Fibroblast of peridontal ligament (primary cell): ENCODE measurements at regions not wholly inside any gene's neighbourhood (a gene's known extent, or its start where the extent isn't known, plus 50 kb on each side); places are given as distances from the start of the nearest gene placed in this dataset.
A peak's percentile ranks its signal among the peaks of the same experiment; 100 is the strongest.
"Not testable (repeated sequence)": the region's sequence is repeated elsewhere in the genome, so short reads cannot be mapped to it uniquely, and the experiment has no call there.

ENCODE experiments used
- DNase-seq: peaks from one replicate; pipeline ENCODE4 v3.0.0-alpha.2; 2010; ENCODE audit errors: extremely low read depth

DNA sequence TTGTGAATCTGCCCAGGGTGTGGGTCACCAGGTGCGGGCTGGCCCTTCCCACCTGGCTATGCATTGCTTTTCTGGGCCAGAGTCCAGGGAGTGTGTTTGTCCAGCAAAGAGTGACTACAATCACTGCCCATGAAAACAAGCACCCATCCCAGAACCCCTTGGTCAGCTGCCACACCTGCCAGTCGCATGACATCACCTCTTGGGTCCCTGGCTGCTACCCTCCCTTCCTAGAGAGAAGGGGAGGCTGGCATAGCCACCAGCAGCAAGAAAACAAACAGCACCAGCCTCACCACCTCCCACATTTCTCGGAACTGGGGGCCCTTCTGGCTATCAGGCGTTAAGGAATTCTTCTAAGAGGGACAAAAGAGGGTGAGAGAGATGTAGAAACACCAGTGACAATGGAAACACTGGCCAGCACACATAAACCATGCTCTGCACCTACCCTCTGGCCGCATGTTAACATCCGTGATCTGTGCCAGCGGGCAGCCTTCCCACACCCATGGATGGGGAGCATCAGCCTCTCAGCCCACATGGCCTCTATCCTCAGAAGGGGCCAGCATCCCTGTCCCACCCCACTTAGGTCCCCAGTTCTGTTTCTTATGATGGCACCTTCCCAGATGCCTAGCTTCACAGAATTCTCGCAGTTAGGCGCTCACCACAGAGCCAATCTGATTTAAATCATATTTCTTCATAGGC is 109.7 kb upstream of the GLI2 start:
- no peak for DNase-seq

DNA sequence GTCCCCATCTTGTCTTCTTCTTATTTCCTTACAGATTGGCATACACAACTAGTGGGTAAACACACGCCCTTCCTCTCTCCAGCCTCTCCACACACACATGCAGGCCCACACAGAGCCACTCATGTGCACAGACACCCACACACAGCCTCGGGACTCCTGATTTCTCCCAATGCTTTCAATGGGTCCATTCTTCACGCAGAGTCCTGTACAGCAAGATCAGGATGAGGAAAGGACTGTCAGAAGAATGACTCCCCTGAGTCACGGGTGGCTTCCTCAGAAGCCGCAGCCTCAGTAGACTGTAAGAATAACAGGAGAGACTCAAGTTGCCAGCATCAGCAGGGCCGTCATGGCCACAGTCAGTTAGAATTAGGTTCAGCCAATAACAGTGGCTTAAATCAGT is 109.1 kb upstream of the GLI2 start:
- DNase-seq = no peak

DNA sequence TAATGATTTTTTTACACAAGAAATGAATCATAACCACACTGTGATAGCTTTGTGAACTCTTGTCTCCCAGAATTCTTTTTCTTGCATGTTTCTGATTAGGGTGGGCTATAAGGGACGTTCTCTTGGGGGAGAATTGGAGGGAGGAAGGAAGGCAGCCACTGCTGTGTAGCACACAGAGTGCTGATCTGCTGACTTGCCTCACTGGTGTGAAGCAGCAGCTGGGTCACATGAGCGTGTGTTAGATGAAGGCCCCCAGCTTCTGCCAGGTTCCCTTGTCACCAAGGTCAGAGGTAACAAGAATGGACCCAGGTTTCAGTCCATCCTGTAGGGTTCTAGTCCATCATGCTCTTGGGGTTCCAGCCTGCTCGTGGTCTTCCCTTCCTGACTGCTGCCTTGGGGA is 107.4 kb upstream of the GLI2 start:
- DNase-seq = no peak

DNA sequence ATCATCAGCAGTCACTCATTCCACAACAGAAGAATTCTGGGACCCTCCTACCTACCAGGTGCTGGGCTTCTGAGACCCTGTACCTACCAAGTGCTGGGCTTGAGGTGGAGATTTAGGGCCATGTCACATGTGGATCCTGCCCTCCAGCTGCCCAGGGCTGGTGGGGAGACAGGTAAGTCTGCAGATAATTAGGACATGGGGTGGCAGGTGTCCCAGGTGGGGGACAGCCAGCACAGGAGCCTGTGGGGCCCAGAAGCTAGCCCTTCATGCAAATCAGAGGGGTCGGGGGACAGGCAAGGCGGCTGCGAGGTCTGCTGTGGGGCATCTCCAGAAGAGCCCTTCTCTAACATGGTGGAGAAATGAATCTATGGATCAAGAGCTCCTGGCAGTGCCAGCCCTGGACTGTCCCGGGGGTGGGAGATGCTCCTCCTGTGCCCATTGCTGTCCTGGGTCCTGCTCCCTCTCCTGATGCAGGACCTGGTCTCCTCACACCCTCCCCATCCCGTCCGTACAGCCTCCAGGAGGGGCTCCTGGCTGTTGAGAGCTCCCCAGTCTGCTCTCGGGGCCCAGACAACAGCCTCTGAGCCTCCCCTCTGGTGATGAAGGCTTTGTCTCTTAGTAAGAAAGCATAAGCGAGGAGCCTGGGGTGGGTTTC is 106.3 kb upstream of the GLI2 start:
- DNase-seq = no peak

DNA sequence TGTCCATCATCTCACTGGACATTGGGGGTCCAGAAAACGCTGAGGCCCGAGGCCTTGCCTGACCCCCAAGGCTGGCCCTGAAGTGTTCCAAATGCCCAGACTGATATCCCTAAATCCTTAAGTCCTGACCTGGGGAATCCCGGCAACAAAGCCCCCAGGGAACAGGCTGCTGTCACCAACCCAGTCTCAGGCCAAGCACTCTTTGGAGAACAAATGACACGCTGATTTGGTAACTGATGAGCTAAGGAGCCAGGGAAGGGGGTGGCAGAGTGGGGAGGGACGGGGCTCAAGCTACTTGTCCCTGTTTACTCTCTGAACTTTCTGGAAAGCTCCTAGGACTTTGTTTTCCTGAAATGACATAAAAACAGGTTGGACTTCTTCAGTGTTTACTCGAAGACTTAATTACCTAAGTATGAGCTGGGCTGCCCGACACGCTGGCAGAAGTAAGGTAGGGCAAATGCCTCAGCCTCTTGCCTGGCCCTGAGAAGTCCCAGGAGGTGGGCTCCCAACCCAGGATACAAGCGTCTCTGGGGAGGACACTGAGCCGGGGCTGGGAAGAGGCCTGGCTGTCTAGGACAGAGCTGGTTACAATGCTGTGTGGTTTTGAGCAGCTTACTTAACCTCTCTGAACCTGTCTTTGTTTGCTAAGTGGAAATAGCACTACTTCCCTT is 105.5 kb upstream of the GLI2 start:
- DNase-seq = no peak

DNA sequence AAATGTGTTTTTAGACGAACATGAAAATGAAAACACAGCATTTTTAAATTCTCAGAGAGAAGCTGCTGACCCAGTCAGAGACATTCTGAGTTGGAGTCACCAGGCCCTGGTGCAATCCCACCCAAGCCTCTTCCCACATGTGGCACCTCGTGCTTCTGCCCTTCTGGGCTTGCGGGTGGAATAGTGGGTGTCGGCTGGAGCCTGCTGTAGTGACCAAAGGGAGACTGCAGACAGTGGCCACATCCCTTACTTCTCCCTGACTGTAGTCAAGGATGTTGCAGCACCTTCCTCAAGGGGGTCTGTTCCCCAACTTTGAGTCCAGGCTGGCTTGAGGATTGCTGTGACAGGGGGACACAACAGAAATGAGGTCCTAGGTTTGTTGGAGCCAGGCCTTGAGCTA is 104.4 kb upstream of the GLI2 start:
- no peak for DNase-seq

DNA sequence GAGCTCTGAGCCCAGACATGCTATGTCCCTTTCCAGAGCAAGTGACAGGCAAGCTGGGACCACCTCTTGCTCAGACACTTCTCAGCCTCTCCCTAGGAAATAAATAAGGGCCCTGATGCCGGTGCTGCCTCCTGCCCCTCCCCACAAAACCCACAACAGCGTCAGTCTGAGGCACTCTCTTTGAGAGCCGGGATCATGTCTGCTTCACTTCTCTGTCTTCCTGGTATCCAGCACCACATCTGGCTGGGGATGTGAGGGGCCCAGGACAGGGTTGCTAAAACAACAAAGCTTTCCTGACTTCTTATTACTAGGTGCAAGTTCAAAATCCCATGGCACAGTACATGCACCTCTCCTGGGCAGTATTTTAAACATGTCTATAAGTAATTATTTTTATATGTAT is 103.9 kb upstream of the GLI2 start:
- no peak for DNase-seq

DNA sequence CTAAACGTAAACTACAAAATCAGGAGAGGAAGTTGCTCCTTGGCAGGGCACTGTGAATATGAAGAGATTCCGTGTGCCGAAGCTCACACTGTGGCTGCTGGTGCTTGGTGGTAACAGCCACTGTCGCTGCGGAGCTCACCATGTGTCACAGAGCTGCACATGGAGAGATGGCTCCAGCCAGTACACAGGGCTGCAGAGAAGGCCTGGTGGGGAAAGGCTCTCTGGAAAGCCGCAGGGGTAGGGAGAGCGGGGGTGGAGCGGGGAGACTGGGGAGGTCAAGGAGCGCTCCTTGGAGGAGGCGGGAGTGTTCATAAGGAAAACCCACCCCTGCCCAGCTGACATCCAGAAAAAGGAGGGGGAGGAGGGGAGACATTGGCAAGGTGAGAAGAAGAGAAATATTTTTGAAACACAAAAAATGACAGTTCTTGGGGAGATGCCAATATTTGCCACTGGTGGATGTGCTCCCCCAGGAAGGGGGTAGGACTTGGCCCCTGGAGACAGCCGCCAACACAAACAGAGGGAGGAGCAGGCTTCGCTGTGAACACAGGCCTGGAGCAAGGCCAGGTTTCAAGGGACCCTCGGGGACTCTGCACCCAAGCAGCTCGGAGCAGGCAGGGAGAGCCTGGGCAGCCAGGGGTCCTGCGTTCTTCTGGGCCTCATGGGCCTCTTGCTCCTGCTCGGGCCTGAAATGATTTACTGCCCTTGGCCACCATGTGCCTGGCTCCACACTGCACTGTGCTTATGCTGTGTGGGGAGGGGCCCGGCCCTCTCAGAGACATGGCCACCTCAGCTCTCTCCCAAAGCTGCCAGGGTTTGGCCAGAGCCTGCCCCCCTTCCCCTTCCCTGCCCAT is 102.6 kb upstream of the GLI2 start:
- DNase-seq = no peak

DNA sequence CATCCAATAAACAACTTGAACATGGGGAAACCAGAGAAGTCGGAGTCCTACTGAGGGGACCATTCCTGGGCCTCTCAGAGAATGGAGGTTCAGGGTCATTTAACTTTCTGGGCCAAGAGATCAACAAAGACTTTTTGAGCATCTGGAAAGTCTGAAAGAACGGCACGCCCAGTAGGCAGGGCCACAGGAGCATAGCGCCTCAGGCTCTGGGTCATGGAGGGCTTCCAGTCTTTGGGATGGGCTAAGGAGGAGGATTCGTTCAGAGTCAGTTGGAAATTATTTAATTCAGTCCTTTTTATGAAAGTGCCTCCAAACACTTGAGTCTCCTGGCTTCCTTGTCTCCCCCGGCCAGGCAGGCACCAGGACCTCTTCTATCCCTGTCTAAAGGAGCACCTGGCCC is 101.1 kb upstream of the GLI2 start:
- DNase-seq = no peak

DNA sequence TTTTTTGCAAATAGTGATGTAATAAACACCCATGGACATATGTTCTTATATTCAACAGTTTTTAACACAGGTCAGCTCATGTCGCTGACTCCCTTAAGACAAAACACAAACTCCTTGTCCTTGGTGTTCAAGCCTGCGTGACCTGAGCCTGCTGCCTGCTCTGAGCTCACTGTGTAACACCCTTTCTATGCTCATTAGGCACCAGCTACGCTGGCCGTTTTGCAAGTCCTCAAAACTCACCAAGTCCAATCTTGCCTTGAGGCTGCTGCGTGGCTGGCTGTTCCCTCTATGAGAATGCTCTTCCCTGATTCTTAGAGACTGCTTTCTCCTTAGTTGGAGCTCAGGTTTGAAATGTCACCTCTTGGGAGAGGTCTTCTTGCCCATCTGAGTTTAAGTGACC is 100.5 kb upstream of the GLI2 start:
- DNase-seq = no peak

DNA sequence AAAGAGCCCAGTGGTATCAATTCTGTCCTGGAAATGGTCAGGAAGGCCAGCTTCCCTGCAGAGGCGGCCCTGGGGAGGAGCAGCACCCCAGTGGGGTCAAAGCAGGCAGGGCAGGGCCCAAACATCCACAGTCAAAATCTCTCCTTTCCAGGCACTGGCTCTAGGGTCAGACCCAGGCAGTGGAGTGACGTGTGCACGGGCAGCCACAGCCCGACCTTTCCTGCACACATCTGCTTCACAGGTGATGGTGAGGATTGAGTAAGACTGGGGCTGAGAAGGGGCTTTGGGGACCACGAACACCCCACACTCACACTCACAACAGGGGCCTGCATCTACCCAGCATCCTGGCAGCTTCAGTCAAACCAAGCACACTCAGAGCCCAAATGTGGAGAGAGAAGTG is 97.8 kb upstream of the GLI2 start:
- DNase-seq = no peak

DNA sequence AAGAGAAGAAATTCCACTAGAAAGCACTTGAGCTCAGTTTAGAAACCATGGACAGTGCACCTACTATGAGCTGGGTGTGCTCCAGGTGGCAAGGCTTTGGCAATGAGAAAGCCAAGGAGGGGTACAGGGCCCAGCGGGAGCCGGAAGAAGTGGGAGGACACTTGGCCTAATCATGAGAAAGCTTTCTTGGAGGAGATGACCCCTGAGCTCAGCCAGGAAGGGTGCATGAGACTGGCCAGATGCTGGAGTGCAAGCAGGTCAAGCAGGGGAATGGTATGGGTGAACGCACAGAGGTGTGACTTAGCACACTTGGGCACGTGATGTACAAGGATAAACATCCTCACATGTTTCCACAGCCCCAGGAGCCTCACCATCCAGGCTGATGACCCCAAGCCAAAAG is 97.2 kb upstream of the GLI2 start:
- DNase-seq = no peak

DNA sequence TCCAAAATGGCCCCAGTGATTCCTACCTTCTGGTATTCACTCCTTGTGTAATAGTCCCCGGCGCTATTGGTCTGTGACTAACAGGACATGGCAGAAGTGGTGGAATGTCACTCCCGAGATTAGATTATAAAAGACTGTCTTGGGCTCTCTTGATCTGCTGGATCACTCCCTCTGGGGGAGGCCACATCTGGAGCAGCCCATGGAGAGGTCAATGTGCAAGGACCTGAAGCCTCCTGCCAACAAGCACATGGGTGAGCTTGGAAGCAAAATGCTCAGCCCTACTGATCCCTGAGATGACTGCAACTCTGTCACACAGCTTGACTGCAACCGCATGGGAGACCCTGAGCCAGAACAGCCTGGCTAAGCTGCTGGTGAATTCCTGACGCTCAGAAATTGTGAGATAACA is 94.3 kb upstream of the GLI2 start:
- peak; percentile 10 for DNase-seq

DNA sequence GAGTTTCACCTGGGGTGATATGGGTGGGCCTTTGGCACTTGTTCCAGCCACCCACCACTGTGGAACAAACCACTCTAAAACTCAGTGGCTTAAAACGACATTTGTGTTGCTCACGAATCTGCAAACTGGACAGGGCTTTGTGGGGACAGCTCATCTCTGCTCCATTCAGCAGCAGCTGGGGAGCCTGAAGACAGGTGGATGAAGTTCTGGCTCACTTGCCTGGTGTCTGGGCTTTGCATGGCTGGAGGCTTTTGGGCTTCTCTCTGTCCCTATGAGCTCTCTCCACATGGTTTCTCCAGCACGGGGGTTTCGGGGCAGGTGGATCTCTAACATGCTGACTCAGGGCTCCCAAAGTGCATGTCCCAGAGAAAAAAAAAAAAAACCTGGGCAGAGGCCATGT is 93.0 kb upstream of the GLI2 start:
- no peak for DNase-seq

DNA sequence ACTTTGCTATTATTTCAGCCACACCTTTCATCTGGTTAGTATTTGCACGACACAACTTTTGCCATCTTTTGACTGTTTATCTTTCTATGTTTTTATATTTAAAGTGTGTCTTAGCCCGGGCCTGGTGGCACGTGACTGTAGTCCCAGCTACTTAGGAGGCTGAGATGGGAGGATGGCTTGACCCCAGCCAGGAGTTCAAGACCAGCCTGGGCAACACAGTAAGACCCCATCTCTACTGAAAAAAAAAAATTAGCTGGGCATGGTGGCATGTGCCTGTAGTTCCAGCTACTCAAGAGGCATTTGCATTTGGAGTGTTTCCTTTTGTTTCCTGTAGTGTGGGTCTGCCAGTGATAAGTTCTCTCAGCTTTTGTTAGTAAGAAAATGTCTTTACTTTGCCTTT is 88.7 kb upstream of the GLI2 start:
- no peak for DNase-seq

DNA sequence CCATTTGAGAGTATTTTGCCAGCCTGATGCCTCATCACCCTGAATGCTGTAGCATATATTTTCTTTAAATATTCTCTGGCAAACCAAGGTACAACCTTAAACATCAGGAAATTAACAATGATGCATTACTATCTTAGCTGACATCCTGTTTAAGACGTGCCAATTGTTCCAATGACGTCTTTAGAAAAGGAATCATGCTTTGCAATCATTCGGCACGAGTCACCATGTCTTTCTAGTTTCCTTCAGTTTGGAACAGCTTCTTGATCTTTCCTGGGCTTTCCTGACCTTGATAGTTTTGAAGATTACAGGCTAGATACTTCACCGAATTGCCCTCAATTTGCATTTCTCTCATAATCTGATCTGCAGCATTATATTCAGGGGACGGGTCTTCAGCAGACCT is 88.2 kb upstream of the GLI2 start:
- peak; percentile 79 for DNase-seq

DNA sequence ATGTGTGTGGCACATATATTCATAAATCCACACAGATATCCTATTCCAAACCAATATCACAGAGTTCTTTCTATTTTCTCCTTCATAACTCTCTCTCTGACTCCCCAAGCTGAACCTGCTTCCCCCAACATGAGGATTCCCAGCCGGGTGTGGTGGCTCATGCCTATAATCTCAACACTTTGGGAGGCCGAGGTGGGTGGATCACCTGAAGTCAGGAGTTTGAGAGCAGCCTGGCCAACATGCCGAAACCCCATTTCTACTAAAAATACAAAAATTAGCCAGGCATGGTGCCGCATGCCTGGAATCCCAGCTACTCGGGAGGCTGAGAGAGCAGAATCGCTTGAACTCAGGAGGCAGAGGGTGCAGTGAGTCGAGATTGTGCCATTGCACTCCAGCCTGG is 86.3 kb upstream of the GLI2 start:
- not testable (repeated sequence) for DNase-seq

DNA sequence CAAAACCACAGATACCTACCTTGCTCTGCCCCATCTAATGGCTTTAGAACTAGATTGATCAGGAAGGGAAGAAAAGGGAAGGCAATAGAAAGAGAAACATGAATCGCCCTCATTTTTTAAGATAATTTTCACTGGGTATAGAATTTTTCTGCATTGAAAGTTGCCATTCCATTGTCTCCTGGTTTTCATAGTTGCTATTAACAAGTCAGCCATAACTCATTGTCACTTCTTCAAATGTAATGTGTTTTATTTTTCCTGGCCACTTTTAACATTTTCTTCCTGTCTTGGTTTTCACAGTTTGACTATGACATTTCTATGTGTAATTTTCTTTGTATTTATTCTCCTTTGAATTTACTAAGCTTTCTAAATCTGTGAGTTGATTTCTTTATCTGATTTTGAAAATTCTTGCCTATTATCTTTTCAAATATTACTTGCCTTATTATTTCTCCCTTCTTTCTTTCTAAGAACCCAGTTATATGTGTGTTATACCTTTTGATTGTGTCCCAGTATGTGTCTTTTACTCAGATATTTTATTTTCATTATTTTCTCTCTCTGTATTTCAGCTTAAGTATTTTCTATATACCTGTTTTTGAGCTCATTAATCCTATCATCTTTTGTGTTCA is 85.5 kb upstream of the GLI2 start:
- peak; percentile 9 for DNase-seq

DNA sequence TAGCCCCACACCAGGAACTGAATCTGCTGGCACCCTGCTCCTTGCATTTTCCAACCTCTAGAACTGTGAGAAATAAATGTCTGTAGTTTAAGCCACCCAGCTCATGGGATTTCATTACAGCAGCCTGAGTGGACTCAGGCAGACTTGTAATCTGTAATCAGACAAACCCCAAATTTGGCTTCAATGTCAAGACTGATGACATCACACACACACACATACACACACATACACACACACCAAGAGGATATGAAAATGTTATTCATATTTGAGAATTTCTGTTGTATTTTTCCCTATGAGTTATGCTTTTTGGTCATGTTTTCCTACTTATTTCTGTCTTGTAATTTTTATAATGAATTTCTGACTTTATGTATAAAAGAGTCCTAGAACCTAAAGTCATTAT is 83.8 kb upstream of the GLI2 start:
- no peak for DNase-seq

DNA sequence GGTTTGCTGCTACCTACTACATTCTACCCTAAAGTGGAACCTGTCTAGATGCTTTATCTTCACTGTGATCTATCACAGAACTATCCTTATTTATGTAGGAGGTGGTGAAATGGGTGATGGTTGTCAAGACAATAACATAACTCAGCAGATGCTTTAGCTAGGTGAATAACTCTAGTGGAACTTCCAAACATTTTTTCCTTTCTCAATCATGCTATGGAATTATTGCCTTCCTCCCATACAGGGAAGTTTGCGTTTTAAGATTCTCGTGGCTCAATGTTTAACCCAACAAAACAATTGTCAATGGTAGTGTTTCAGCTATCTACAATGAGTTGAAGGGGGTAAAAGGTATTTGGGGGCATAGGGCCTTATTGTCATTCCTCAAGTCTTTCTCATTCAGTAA is 82.6 kb upstream of the GLI2 start:
- DNase-seq = no peak

DNA sequence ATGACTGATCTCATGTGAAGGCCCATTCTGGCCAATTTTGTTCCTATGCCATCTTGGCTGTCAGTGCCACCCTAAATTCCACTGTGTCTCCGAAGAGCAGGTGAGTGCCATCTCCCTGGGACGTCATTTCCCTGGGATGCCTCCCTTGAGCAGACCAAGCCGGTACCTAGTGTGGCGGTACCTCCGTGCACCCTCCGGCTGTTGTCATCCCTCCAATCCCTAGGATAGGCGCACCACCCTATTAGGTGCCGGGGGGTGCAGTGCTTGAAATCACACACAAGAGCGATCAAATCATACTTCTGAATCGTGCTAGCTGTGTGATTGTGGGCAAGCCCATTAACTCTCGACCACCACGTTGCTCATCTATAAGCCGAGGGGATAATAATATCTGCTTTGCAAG is 81.8 kb upstream of the GLI2 start:
- DNase-seq = no peak
